Astrocyte (in vitro differentiated cells and primary cell): ENCODE measurements at regions not wholly inside any gene's neighbourhood (a gene's known extent, or its start where the extent isn't known, plus 50 kb on each side); places are given as distances from the start of the nearest gene placed in this dataset.

Experiments used
- DNase-seq: peaks from one replicate; pipeline ENCODE4 v3.0.0-alpha.2; 2010; ENCODE audit warnings: low read depth
- FAIRE-seq: peaks from 2 replicates; lab custom pipeline; 2011; peaks lifted over from hg19 to GRCh38; lab: Jason Lieb, UNC
- H2AFZ ChIP-seq: 2 replicates; pipeline ENCODE4 v1.6.0; 2012; ENCODE audit warnings: low read depth, low read length, inconsistent platforms
- H3K27ac ChIP-seq: 2 replicates; pipeline ENCODE4 v1.5.1; 2011; ENCODE audit warnings: low read depth, low read length, inconsistent platforms
- H3K27me3 ChIP-seq: 2 replicates; pipeline ENCODE4 v1.6.0; 2011; ENCODE audit warnings: low read length, inconsistent platforms; ENCODE audit not compliant: insufficient read depth
- H3K36me3 ChIP-seq: 2 replicates; pipeline ENCODE4 v1.5.1; 2011; ENCODE audit warnings: low read length, inconsistent platforms; ENCODE audit not compliant: insufficient read depth
- H3K4me1 ChIP-seq: 2 replicates; pipeline ENCODE4 v1.5.1; 2011; ENCODE audit warnings: low read length, inconsistent platforms; ENCODE audit not compliant: insufficient read depth
- H3K4me2 ChIP-seq: 2 replicates; pipeline ENCODE4 v1.6.0; 2012; ENCODE audit warnings: low read length, inconsistent platforms
- H3K4me3 ChIP-seq: 2 replicates; pipeline ENCODE4 v1.5.1; 2011; ENCODE audit warnings: low read depth, mild to moderate bottlenecking, low read length, inconsistent platforms; ENCODE audit not compliant: insufficient read depth
- H3K79me2 ChIP-seq: 2 replicates; pipeline ENCODE4 v1.6.0; 2012; ENCODE audit warnings: mild to moderate bottlenecking, low read length, inconsistent platforms; ENCODE audit not compliant: insufficient read depth
- H3K9ac ChIP-seq: 2 replicates; pipeline ENCODE4 v1.6.0; 2012; ENCODE audit warnings: mild to moderate bottlenecking, low read length, inconsistent platforms
- H3K9me3 ChIP-seq: 2 replicates; pipeline ENCODE4 v1.5.1; 2012; ENCODE audit warnings: low read depth, mild to moderate bottlenecking, low read length, inconsistent platforms; ENCODE audit not compliant: insufficient read depth
- H4K20me1 ChIP-seq: 2 replicates; pipeline ENCODE4 v1.6.0; 2012; ENCODE audit warnings: low read length, inconsistent platforms; ENCODE audit not compliant: insufficient read depth
- H3K27ac Mint-ChIP-seq: one replicate; pipeline ENCODE4 v1.8.0; 2021; ENCODE audit warnings: mild to moderate bottlenecking, mixed read lengths; ENCODE audit not compliant: unreplicated experiment
- H3K27me3 Mint-ChIP-seq: one replicate; pipeline ENCODE4 v1.8.0; 2021; ENCODE audit warnings: low read depth, mixed read lengths; ENCODE audit not compliant: unreplicated experiment
- H3K36me3 Mint-ChIP-seq: one replicate; pipeline ENCODE4 v1.8.0; 2021; ENCODE audit warnings: low read depth, mixed read lengths; ENCODE audit not compliant: unreplicated experiment
- H3K4me1 Mint-ChIP-seq: one replicate; pipeline ENCODE4 v1.8.0; 2021; ENCODE audit warnings: low read depth, mixed read lengths; ENCODE audit not compliant: unreplicated experiment
- H3K4me3 Mint-ChIP-seq: one replicate; pipeline ENCODE4 v1.8.0; 2021; ENCODE audit warnings: mild to moderate bottlenecking, moderate library complexity, mixed read lengths; ENCODE audit not compliant: unreplicated experiment
- H3K9me3 Mint-ChIP-seq: one replicate; pipeline ENCODE4 v1.8.0; 2021; ENCODE audit warnings: mild to moderate bottlenecking, mixed read lengths; ENCODE audit not compliant: unreplicated experiment
- EZH2 ChIP-seq: IDR thresholded peaks from 2 replicates; pipeline ENCODE4 v1.6.1; 2012; ENCODE audit warnings: mild to moderate bottlenecking, low read length, inconsistent platforms; ENCODE audit not compliant: insufficient read depth
- TF ChIP-seq, protein P1 (sequence below): IDR thresholded peaks from 2 replicates; pipeline ENCODE4 v1.5.1; 2011; ENCODE audit warnings: low read depth, mild to moderate bottlenecking, inconsistent platforms, low read length, moderate library complexity; ENCODE audit not compliant: insufficient read depth

DNA sequence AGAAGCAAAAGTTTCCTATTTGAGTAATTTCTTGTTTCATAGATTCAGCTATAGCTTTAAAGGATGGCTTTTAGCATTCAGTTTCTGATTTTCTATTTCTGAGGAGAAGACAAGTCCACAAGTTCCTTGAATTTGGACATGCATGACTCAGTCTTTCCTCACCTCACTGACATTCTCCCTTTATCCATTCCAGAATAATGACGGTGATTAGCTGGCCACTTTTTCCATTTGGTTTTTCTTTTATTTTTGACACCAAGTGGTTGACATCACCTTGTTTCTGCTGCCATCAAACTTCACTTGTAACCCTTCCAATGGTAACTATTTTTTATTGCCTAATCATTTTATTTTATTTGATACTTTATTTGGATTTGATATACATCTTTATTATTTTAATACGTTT lies 404.4 kb upstream of the KCNMB2 start:
- Histone ChIP-seq H3K27ac (no peak overlapping the region), H3K9me3 (no peaks in the 10 kb centered on the region), H3K79me2 (no peaks in the 10 kb centered on the region), H3K4me2 (no peak overlapping the region), H3K36me3 (no peaks in the 10 kb centered on the region), H3K27me3 (no peaks in the 10 kb centered on the region), H3K9ac (no peak overlapping the region), H4K20me1 (no peaks in the 10 kb centered on the region), H3K4me3 (no peak overlapping the region), H2AFZ (no peak overlapping the region), H3K4me1 (no peaks in the 10 kb centered on the region)
- Mint-ChIP-seq H3K27ac (no peak overlapping the region), H3K9me3 (no peaks in the 10 kb centered on the region), H3K36me3 (no peaks in the 10 kb centered on the region), H3K4me1 (no peaks in the 10 kb centered on the region), H3K27me3 (no peaks in the 10 kb centered on the region), H3K4me3 (no peak overlapping the region)
- DNase-seq: peak; percentile 87
- TF ChIP-seq EZH2: no peak
- TF ChIP-seq, protein P1, sequence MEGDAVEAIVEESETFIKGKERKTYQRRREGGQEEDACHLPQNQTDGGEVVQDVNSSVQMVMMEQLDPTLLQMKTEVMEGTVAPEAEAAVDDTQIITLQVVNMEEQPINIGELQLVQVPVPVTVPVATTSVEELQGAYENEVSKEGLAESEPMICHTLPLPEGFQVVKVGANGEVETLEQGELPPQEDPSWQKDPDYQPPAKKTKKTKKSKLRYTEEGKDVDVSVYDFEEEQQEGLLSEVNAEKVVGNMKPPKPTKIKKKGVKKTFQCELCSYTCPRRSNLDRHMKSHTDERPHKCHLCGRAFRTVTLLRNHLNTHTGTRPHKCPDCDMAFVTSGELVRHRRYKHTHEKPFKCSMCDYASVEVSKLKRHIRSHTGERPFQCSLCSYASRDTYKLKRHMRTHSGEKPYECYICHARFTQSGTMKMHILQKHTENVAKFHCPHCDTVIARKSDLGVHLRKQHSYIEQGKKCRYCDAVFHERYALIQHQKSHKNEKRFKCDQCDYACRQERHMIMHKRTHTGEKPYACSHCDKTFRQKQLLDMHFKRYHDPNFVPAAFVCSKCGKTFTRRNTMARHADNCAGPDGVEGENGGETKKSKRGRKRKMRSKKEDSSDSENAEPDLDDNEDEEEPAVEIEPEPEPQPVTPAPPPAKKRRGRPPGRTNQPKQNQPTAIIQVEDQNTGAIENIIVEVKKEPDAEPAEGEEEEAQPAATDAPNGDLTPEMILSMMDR: no peak
- peak; percentile 87 for FAIRE-seq

DNA sequence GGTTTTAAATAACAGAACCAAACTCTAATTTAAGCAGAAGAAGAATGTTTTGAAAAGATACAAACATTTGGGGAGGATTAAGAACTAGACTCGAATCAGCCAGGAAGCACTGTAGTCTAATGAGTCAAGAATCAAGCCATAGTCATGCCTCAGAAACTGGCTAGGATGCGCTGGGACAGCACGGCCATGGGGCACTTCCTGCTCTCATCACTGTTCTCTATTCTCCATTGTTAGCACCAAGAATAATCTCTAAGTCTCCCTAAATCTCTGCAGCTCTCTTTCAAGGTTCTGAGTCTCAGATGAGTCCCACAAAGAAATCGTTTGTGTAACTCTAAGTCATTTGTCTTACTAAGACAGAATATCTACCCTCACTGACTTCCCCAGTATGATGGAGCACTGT lies 399.0 kb upstream of the KCNMB2 start:
- H3K9me3 ChIP-seq: no peaks in the 10 kb centered on the region
- no peaks in the 10 kb centered on the region for H3K27me3 ChIP-seq
- H3K9me3 Mint-ChIP-seq: no peaks in the 10 kb centered on the region
- H3K27me3 Mint-ChIP-seq: no peaks in the 10 kb centered on the region
- no peak overlapping the region for H3K27ac ChIP-seq
- no peak overlapping the region for H3K4me3 Mint-ChIP-seq
- TF ChIP-seq EZH2: no peak
- TF ChIP-seq, protein P1: no peak
- H3K79me2 ChIP-seq: no peaks in the 10 kb centered on the region
- no peaks in the 10 kb centered on the region for H4K20me1 ChIP-seq
- no peaks in the 10 kb centered on the region for H3K4me1 Mint-ChIP-seq
- peak overlapping the region; percentile 29 for H2AFZ ChIP-seq
- no peaks in the 10 kb centered on the region for H3K36me3 ChIP-seq
- DNase-seq (no peak), FAIRE-seq (no peak)
- H3K9ac ChIP-seq: no peak overlapping the region
- H3K4me1 ChIP-seq: no peaks in the 10 kb centered on the region
- H3K36me3 Mint-ChIP-seq: no peaks in the 10 kb centered on the region
- H3K4me2 ChIP-seq: no peak overlapping the region
- H3K4me3 ChIP-seq: no peak overlapping the region
- H3K27ac Mint-ChIP-seq: no peak overlapping the region

DNA sequence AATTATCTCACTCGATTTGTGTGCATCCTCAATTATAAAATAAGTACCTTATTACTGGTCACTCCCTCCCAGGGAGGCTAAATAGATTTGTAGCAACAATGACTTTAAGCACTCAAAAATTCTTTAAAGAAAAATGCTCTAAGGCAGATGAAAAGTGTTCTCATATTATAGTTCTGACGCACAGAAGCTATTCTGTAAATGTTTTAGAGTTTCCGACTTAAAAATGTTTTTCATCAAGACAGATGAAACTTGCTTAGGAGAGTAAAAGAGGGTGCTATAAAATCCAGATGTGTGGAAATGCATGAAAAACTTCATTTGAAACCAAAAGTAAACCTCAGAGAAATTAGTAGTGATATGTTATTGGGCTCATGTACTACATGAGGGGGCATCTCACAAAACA lies 398.4 kb upstream of the KCNMB2 start:
- no peaks in the 10 kb centered on the region for H3K36me3 Mint-ChIP-seq
- H3K4me3 Mint-ChIP-seq: no peak overlapping the region
- FAIRE-seq: peak; percentile 37

More for the DNA sequence above, 398.4 kb upstream of the KCNMB2 start:
- no peak overlapping the region for H3K4me2 ChIP-seq
- Mint-ChIP-seq H3K27ac (no peak overlapping the region), H3K9me3 (no peaks in the 10 kb centered on the region), H3K27me3 (no peaks in the 10 kb centered on the region), H3K4me1 (no peaks in the 10 kb centered on the region)
- H3K9me3 ChIP-seq: no peaks in the 10 kb centered on the region
- no peak for DNase-seq
- TF ChIP-seq EZH2: no peak
- TF ChIP-seq, protein P1: no peak
- H2AFZ ChIP-seq: no peak overlapping the region
- no peaks in the 10 kb centered on the region for H3K79me2 ChIP-seq
- H3K4me3 ChIP-seq: no peak overlapping the region
- H3K36me3 ChIP-seq: no peaks in the 10 kb centered on the region
- no peak overlapping the region for H3K27ac ChIP-seq
- no peaks in the 10 kb centered on the region for H4K20me1 ChIP-seq
- H3K4me1 ChIP-seq: no peaks in the 10 kb centered on the region
- no peak overlapping the region for H3K9ac ChIP-seq
- no peaks in the 10 kb centered on the region for H3K27me3 ChIP-seq
